HG02840 (cell line): ENCODE measurements at regions not wholly inside any gene's neighbourhood (a gene's known extent, or its start where the extent isn't known, plus 50 kb on each side); places are given as distances from the start of the nearest gene placed in this dataset.

Experiments
- ATAC-seq: cut with Tn5 transposase; IDR thresholded peaks from one replicate; pipeline ENCODE4 v1.9.1; 2021; ENCODE audit warnings: mild to moderate bottlenecking, moderate library complexity, moderate number of reproducible peaks; ENCODE audit not compliant: unreplicated experiment, low FRiP score

- no peak for ATAC-seq
These were observed 243.0 kb upstream of the N4BP1 start for GRCh38 chr16:48852951-48853350.

DNA sequence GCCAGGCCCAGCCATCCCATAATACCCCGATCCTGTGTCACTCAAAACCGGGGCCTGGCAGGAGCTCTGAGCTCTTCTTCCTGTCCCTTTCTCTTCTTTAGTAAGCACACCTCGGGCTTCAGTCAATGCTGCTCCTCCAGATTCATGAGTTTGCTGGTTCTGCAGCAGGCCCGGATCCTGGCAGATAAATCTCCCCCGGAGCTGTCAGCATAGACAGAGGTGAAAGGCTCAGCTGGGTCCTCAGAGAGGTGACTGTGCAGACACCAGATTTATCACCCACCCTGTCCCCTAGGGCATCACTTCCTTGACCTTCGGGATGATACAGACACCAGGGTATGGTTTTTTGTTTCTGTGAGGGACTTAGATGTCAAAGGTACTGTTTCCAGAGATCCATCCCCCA lies 242.5 kb upstream of the N4BP1 start:
- no peak for ATAC-seq

DNA sequence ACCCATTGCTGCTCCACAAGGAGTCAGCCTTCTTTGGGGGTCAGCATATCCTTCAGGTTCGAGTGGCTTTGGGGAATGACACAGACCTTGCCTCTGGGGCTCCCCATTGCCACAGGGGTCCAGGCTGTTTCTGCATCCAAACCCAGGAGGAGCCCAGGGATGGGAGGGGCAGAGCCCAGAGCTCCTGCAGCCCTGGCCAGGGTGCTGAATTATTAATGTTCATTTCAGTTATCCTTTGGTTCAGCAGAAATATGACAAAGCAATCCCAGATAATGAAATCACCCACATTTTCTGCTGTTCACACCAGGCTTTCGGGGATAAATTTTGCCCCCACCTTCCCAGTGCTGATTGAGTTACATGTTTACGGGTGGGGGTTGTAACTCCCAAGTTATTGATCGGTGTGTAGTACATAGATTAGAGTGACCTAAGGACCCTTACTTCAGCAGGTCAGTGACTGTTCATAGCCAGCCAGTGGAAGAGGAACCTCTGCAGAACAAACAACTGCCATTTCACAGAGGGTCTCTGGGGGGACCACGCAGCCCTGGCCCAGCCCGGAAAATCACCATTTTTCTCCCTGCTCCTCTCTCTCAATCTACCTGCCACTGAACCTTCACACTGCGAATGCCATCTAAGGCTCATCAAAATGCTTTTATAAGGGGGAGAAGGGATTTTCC lies 240.3 kb upstream of the N4BP1 start:
- no peak for ATAC-seq

DNA sequence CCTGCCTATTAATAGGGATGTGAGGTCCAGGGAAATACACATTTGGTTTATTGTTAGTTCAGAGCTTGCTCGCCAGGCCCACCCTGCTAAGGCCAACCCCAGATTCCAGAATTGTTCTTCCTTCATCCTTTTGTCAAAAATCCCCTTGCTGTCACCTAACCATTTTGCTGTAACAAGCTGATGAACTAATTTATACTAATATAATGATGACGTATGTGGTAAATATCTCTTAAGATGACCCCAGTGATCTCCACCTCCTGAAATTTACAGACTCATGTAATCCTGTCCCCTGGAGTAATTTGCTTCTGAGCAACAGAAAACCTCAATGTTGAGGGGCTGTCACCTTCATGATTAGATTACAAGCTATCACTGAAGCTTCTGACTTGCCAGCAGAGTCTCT lies 236.3 kb upstream of the N4BP1 start:
- ATAC-seq, result no peak

DNA sequence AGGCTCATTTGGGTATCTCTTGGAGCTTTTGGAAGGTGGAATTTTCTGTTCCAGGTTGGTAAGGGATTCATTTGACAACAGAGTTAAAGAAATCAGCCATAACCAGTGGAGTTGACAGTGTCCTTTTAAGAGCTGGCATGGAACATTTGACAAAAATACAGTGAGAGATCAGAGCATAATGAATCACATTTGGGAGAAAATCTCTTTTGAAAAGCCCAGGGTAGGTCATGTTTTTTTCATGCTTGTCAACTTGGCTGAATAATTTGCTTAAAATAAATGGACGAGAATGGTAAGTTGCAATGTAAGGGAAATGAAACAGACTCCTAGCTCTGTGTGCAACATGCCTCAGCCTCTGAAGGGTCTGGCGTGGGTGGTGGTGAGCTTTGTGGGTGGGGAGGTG lies 235.3 kb upstream of the N4BP1 start:
- ATAC-seq, result no peak

GRCh38 chr16:48838349-48838748 lies 228.4 kb upstream of the N4BP1 start:
- no peak for ATAC-seq

DNA sequence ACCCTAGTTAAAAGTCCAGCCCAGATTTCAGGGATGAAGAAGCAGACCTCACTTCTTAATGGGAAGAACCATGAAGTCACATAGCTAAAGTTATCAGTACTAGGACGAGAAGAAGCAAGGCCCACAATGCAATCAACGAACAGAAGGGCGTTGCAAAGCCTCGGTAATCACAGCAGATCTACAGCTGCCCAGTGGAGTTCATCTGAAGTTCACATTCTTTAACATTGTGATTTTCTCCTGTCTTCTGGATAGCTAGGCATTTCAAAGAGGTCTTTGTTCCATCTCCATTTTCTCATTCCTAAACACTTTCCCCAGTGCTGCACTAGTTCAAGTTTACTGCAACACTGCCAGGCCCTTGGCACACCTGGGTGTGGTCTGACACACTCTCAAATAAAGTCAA lies 226.7 kb upstream of the N4BP1 start:
- ATAC-seq, result no peak

- ATAC-seq, result no peak
These were observed 226.1 kb upstream of the N4BP1 start for GRCh38 chr16:48836067-48836466.

- no peak for ATAC-seq
These were observed 224.6 kb upstream of the N4BP1 start for GRCh38 chr16:48834576-48834975.

DNA sequence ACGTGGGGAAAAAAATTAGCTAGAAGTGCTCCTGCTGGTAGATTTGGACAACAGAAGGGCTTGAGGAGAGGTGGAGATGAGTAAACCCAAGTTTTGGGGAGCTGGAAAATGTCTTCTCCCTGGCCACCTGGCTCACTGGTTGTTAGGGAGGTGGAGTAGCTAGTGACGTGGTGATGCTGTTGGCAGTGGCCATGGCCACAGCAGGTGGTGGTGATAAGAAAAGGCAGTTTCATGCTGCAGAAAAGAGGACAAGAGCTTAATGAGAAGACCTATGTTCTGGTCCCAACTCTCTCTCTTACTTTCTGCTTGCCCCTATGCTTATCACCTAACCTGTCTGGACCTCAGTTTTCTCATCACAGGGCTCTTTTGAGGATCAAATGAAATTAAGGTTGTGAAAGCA lies 223.5 kb upstream of the N4BP1 start:
- no peak for ATAC-seq

GRCh38 chr16:48831076-48831722 lies 221.2 kb upstream of the N4BP1 start:
- ATAC-seq, result no peak

- no peak for ATAC-seq
These were observed 219.6 kb upstream of the N4BP1 start for GRCh38 chr16:48829336-48830310.

DNA sequence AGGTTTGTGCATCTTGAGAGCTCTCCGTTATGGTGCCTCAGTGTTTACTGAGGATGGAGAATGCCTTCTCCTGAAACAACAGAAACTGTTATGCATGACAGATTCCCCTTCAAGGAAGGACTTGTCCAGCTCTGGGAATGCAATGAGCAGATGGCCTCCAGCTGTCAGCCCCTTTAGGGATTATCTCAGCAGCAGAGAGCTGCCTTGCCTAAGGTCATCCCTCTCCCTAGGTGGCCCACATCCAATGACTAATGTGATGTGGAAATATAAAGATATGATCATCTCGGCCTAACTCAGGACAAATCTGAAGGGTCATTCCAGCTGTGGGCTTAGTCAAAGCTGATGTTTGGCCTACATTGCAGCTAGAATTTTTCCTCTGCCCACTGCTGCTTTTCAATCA lies 214.3 kb upstream of the N4BP1 start:
- no peak for ATAC-seq

- no peak for ATAC-seq
These were observed 212.5 kb upstream of the N4BP1 start for GRCh38 chr16:48822431-48822830.

DNA sequence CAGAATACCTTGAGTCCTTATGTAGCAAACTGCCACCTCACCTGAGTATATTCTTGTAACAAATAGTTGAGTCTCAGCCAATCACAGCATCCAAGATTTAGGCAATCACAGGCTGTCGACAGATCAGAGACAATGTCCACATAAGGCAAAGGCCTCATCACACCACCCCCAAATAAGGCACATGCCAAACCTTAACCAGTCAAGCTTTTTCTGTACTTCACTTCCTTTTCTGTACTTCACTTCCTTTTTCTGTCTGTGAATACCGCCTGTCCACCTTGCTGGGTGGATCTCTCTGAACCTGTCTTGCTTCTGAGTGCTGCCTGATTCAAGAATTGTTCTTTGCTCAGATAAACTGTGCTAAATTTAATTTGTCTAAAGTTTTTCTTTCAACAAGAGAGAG lies 210.4 kb upstream of the N4BP1 start:
- ATAC-seq, result no peak

DNA sequence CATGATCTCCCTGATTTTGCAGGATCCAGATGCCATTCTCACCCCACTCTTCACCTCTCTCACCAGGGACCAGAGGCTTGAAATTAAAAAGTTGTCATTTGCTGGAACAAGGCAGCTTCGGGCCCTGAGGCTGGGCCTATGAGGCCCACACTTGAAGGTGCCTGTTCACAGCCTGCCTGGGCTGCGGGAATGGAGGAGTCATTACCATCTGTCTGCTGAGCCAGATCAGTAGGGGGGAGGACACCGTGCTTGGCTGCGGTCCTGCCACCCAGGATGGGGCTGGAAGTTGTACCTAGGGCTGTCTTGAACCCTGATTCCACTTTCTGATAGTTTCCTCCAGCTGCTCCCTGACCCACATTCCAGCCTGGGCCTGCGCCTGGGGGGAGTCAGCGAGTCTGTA lies 208.3 kb upstream of the N4BP1 start:
- no peak for ATAC-seq

DNA sequence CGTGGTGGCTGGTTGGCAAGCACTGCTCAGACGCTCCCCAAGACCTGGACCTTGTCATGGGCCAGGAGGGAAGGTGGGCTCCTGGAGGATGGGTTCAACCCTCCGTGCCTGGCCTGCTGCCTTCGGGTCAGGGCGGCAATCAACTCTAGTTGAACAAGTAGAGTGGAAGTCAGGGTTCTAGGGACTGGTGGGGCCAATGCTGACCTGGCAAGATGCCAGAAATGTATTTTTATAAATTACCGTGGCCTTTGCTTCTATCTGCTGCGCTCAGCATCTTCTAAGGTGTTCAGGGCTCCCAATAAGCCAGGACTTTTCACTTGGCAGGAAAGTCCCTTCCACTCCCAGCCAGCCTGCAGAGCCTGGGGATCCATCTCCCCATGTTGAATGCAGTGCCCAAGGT lies 207.1 kb upstream of the N4BP1 start:
- no peak for ATAC-seq

- ATAC-seq, result no peak
These were observed 206.4 kb upstream of the N4BP1 start for GRCh38 chr16:48816393-48816792.

DNA sequence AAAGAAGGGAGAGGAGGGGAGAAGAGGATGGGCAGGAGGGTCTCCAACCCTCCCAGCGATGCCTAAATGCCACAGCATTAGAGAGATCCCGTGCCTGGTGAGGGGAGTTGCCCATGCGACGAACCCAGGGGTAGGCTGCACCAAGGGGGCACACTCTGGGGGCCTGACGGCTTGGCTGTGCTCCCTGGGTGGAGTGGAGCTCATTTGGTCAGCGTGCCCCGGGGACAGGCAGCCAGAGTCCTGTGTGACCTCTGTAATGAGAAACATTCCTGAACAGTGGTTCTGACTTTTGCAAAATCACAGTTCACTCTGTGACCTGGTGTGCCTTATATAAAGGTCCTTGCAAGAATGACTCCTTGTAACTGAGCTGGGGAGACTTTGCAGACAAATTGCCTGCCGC lies 205.0 kb upstream of the N4BP1 start:
- no peak for ATAC-seq

DNA sequence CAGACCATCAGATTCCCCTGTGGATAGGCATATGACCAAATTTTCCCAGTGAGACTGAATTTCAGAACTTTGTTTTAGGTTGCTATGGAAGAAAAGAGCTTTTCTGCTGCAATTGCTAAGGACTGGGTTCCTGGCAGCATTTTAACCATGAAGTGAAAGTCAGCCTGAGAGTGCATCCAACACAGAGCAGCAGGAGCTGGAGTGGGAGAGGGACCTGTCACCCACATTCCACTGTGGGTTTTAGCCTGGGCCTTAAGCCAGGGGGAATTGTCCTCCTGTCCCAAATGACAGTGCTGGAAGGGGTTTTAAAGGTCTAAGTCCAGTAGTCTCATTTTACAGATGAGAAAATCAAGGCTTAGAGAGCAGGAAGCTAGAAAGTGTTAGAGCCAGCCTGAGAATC lies 203.5 kb upstream of the N4BP1 start:
- no peak for ATAC-seq

DNA sequence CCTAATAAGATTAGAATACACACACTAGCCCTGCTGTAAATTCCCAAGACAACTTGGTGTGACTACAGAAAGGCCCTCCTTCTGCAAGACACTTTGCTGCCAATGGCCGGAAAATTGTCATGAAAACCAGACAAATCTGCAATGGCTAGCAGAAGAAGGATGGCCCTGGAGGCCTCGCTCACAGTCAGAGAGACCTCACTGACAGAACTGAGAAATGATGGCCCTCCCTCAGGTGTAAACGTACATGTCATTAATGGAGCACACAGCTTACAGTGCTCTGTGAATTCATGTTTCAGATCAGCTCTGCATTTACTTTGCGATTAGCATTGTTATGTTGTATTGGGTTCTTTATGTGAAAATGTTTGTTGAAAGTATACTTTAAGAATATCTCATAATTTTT lies 202.9 kb upstream of the N4BP1 start:
- ATAC-seq, result no peak
